H1 (cell line): ENCODE measurements at regions not wholly inside any gene's neighbourhood (a gene's known extent, or its start where the extent isn't known, plus 50 kb on each side); places are given as distances from the start of the nearest gene placed in this dataset.

Experiments
- CTCF ChIA-PET: fragments of 300-600 bp; sonication (Branson Sonifier 250); formaldehyde crosslinking; loops from one replicate; lab custom pipeline; 2021; ENCODE audit not compliant: partially characterized antibody; lab: Charles Lee
- POLR2A ChIA-PET: fragments of 300-600 bp; sonication (Branson Sonifier 250); formaldehyde crosslinking; loops from one replicate; lab custom pipeline; 2021; ENCODE audit warnings: inconsistent platforms; ENCODE audit not compliant: partially characterized antibody; lab: Charles Lee
- DNase-seq, 2 experiments: peaks; one replicate each; pipeline versions ENCODE4 v3.0.0 to v3.0.0-alpha.2; 2010 to 2022; ENCODE audit warnings: low spot score in 2 of 2, low read depth in 1 of 2, mixed read lengths in 1 of 2
- FAIRE-seq: peaks from 2 replicates; lab custom pipeline; 2011; peaks lifted over from hg19 to GRCh38; lab: Jason Lieb, UNC
- H2AFZ ChIP-seq: 2 replicates; pipeline ENCODE4 v1.8.1; 2012; ENCODE audit warnings: low read length, inconsistent platforms
- H2AK5ac ChIP-seq: 2 replicates; pipeline ENCODE4 v1.6.1; 2013; ENCODE audit warnings: low read depth, low read length
- H2BK120ac ChIP-seq: replicated peaks from 2 replicates; pipeline ENCODE3; 2013; ENCODE audit warnings: low read depth, low read length, inconsistent platforms
- H2BK12ac ChIP-seq: 2 replicates; pipeline ENCODE4 v1.6.1; 2013; ENCODE audit warnings: low read depth, low read length
- H2BK15ac ChIP-seq: 2 replicates; pipeline ENCODE4 v1.6.1; 2013; ENCODE audit warnings: low read length
- H2BK20ac ChIP-seq: 2 replicates; pipeline ENCODE4 v1.6.1; 2013; ENCODE audit warnings: low read length
- H2BK5ac ChIP-seq: 2 replicates; pipeline ENCODE4 v1.6.1; 2013; ENCODE audit warnings: low read depth, low read length
- H3K14ac ChIP-seq: 2 replicates; pipeline ENCODE4 v1.6.1; 2013; ENCODE audit warnings: inconsistent platforms; ENCODE audit not compliant: insufficient read length
- H3K18ac ChIP-seq: 2 replicates; pipeline ENCODE4 v1.6.1; 2013; ENCODE audit warnings: low read length; ENCODE audit errors: extremely low read depth
- H3K23ac ChIP-seq: 2 replicates; pipeline ENCODE4 v1.6.1; 2013; ENCODE audit warnings: inconsistent platforms; ENCODE audit not compliant: insufficient read length
- H3K23me2 ChIP-seq: 2 replicates; pipeline ENCODE4 v1.6.1; 2013; ENCODE audit warnings: low read depth, low read length
- H3K27ac ChIP-seq: 2 replicates; pipeline ENCODE4 v1.6.1; 2011; ENCODE audit warnings: low read depth, low read length, inconsistent platforms
- H3K27me3 ChIP-seq, 4 experiments: replicated peaks in 1 of 4; 1 replicate in 1 of 4; 2 replicates in 3 of 4; pipeline versions ENCODE4 v1.6.1 to v1.8.1; 2011 to 2013; ENCODE audit warnings: low read length in 3 of 4, mild to moderate bottlenecking in 3 of 4, inconsistent platforms in 2 of 4, mixed read lengths in 2 of 4, moderate library complexity in 1 of 4; ENCODE audit not compliant: control insufficient read depth in 3 of 4, insufficient read depth in 3 of 4; ENCODE audit errors: extremely low read depth in 1 of 4
- H3K36me3 ChIP-seq, 4 experiments: 2 replicates each; pipeline versions ENCODE4 v1.6.1 to v1.8.1; 2011 to 2013; ENCODE audit warnings: mild to moderate bottlenecking in 4 of 4, low read length in 3 of 4, moderate library complexity in 2 of 4, control low read depth in 1 of 4, inconsistent platforms in 1 of 4; ENCODE audit not compliant: insufficient read depth in 4 of 4, control insufficient read depth in 2 of 4
- H3K4ac ChIP-seq: replicated peaks from 2 replicates; pipeline ENCODE3; 2013; ENCODE audit warnings: low read length, low read depth, mixed read lengths, inconsistent platforms; ENCODE audit not compliant: insufficient read length
- H3K4me1 ChIP-seq, 4 experiments: replicated peaks in 1 of 4; 1 replicate in 1 of 4; 2 replicates in 3 of 4; pipeline versions ENCODE4 v1.6.1 to v1.8.1; 2011 to 2013; ENCODE audit warnings: low read length in 3 of 4, inconsistent platforms in 2 of 4, mixed read lengths in 1 of 4; ENCODE audit not compliant: insufficient read depth in 4 of 4, control insufficient read depth in 3 of 4
- H3K4me2 ChIP-seq, 2 experiments: 2 replicates each; pipeline versions ENCODE4 v1.6.1 to v1.8.1; 2011 to 2013; ENCODE audit warnings: low read depth in 2 of 2, low read length in 2 of 2, control low read depth in 1 of 2, inconsistent platforms in 1 of 2, mild to moderate bottlenecking in 1 of 2; ENCODE audit not compliant: insufficient read depth in 1 of 2
- H3K4me3 ChIP-seq, 4 experiments: fragments of 200-600, 300-600 bp in 1 of 4; sonication (generic), shearing (Covaris generic), sonication (Bioruptor Twin) in 1 of 4; 2 replicates each; pipeline versions ENCODE4 v1.5.1 to v1.8.1; 2011 to 2016; ENCODE audit warnings: low read length in 4 of 4, low read depth in 3 of 4, control low read depth in 2 of 4, inconsistent platforms in 2 of 4, mild to moderate bottlenecking in 2 of 4, mixed read lengths in 1 of 4, moderate library complexity in 1 of 4; ENCODE audit not compliant: insufficient read depth in 2 of 4; ENCODE audit errors: extremely low read depth in 1 of 4
- H3K56ac ChIP-seq: replicated peaks from 2 replicates; pipeline ENCODE3; 2013; ENCODE audit warnings: low read depth, mild to moderate bottlenecking, mixed read lengths, low read length, inconsistent platforms; ENCODE audit not compliant: insufficient read length
- H3K79me1 ChIP-seq: 2 replicates; pipeline ENCODE4 v1.6.1; 2013; ENCODE audit warnings: low read depth, low read length, control low read depth
- H3K79me2 ChIP-seq, 2 experiments: 2 replicates each; pipeline versions ENCODE4 v1.6.1 to v1.8.1; 2012 to 2013; ENCODE audit warnings: low read length in 2 of 2, mild to moderate bottlenecking in 2 of 2, inconsistent platforms in 1 of 2; ENCODE audit not compliant: insufficient read depth in 2 of 2, control insufficient read depth in 1 of 2
- H3K9ac ChIP-seq, 4 experiments: replicated peaks in 1 of 4; 1 replicate in 1 of 4; 2 replicates in 3 of 4; pipeline versions ENCODE4 v1.6.1 to v1.8.1; 2011 to 2013; ENCODE audit warnings: low read depth in 3 of 4, low read length in 3 of 4, control low read depth in 2 of 4, mild to moderate bottlenecking in 2 of 4, moderate library complexity in 2 of 4, inconsistent platforms in 1 of 4; ENCODE audit errors: extremely low read depth in 1 of 4
- H3K9me3 ChIP-seq, 2 experiments: 2 replicates each; pipeline versions ENCODE4 v1.6.1 to v1.8.1; 2012 to 2013; ENCODE audit warnings: mild to moderate bottlenecking in 2 of 2, moderate library complexity in 2 of 2, control low read depth in 1 of 2, inconsistent platforms in 1 of 2, low read depth in 1 of 2, low read length in 1 of 2, mixed read lengths in 1 of 2; ENCODE audit not compliant: insufficient read depth in 2 of 2
- H4K20me1 ChIP-seq, 2 experiments: replicated peaks in 1 of 2; 2 replicates each; pipeline versions ENCODE3 to v1.8.1; 2011 to 2013; ENCODE audit warnings: inconsistent platforms in 2 of 2, low read length in 2 of 2, mild to moderate bottlenecking in 1 of 2; ENCODE audit not compliant: insufficient read depth in 2 of 2, control insufficient read depth in 1 of 2
- H4K5ac ChIP-seq: 2 replicates; pipeline ENCODE4 v1.6.1; 2013; ENCODE audit warnings: low read length, low read depth, mixed read lengths, inconsistent platforms; ENCODE audit not compliant: insufficient read length
- H4K8ac ChIP-seq: 2 replicates; pipeline ENCODE4 v1.8.0; 2013; ENCODE audit warnings: mild to moderate bottlenecking, moderate library complexity, low read length, inconsistent platforms; ENCODE audit not compliant: insufficient read depth; ENCODE audit errors: extremely low read depth
- H4K91ac ChIP-seq: replicated peaks from 2 replicates; pipeline ENCODE3; 2013; ENCODE audit warnings: low read length, mixed read lengths, inconsistent platforms; ENCODE audit not compliant: insufficient read length
- CHD7 ChIP-seq: fragments of 300-600 bp; sonication (generic); IDR thresholded peaks from 2 replicates; pipeline ENCODE4 v1.7.1; 2012; ENCODE audit warnings: low read length, moderate library complexity, mild to moderate bottlenecking, inconsistent platforms; ENCODE audit not compliant: insufficient replicate concordance
- WGBS, 2 experiments: shearing (Covaris generic) in 1 of 2; methylation state at CpG; one replicate each; pipeline versions ENCODE4 v1.1.6 to v1.1.7; 2013 to 2015; ENCODE audit warnings: low lambda C conversion rate in 2 of 2, mixed read lengths in 2 of 2, inconsistent platforms in 1 of 2, low coverage in 1 of 2, missing lambda C conversion rate in 1 of 2; ENCODE audit not compliant: insufficient replicate concordance in 2 of 2, insufficient coverage in 1 of 2, insufficient read length in 1 of 2; ENCODE audit errors: extremely low coverage in 1 of 2, missing lambda C conversion rate in 1 of 2; 5-methylcytosine and 5-hydroxymethylcytosine counted together

DNA sequence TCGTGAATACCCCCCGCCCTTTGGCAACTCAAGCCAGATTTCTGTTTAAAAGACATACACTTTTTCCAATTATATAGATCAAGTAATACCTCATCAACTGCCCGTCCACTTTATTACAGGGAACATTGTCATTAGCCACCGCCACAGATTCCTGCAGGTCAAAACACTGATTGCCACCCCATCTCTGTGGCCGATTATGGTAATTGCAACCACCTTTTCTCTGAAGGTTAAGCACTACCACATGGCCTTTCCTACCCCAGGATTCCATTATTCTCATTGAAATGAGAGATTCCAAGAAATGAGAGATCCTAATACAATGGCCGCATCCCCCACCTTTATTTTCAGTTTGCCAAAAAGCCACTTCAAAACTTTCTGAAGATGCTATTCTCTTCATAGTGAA is 478.8 kb upstream of the HSF2 start:
- no peak for FAIRE-seq
- no peak overlapping the region for H2AK5ac ChIP-seq
- ChIA-PET CTCF (interaction anchor here (0.7 to 1.3 kb wide), 4 partner anchors 9 to 114 kb away, joined by 3 to 5 read pairs (median 3); no protein-coding TSS in a partner anchor), POLR2A (no interaction called here)
- H3K4me3 ChIP-seq, result no peak overlapping the region
- no peak overlapping the region for H2BK12ac ChIP-seq
- no peak overlapping the region for H2BK120ac ChIP-seq
- no peak overlapping the region for H3K18ac ChIP-seq
- H3K56ac ChIP-seq, result no peak overlapping the region
- no peak overlapping the region for H2BK20ac ChIP-seq
- H3K36me3 ChIP-seq, result no peaks in the 10 kb centered on the region
- no peak overlapping the region for H3K23ac ChIP-seq
- no peak overlapping the region for H3K27ac ChIP-seq
- no peaks in the 10 kb centered on the region for H3K23me2 ChIP-seq
- DNase-seq, result no peak
- no peak overlapping the region for H2BK15ac ChIP-seq
- H3K79me1 ChIP-seq, result no peaks in the 10 kb centered on the region
- no peak overlapping the region for H3K9ac ChIP-seq
- H2BK5ac ChIP-seq, result no peak overlapping the region
- H4K8ac ChIP-seq, result no peak overlapping the region
- H3K4me1 ChIP-seq, result peaks cover 0 to 9% (median 1%) of the 10 kb centered on the region in 4 experiments; a peak in 2 of 7 replicates
- no peak overlapping the region for H3K4ac ChIP-seq
- H3K9me3 ChIP-seq, result no peaks in the 10 kb centered on the region
- H3K27me3 ChIP-seq, result no peaks in the 10 kb centered on the region
- no peak overlapping the region for H2AFZ ChIP-seq
- no peak overlapping the region for H3K4me2 ChIP-seq
- no peaks in the 10 kb centered on the region for H3K79me2 ChIP-seq
- WGBS, 2 experiments, result 78% methylated on average over 6 of the region's 6 CpGs; no CpG with 5 or more reads in 1 of the 2 experiments
- H3K14ac ChIP-seq, result no peak overlapping the region
- H4K91ac ChIP-seq, result no peak overlapping the region
- no peak overlapping the region for H4K5ac ChIP-seq
- no peaks in the 10 kb centered on the region for H4K20me1 ChIP-seq
- no peak for TF ChIP-seq CHD7
